SH-SY5Y (cell line): ENCODE measurements at regions not wholly inside any gene's neighbourhood (a gene's known extent, or its start where the extent isn't known, plus 50 kb on each side); places are given as distances from the start of the nearest gene placed in this dataset.

Source experiments
- GATA2 ChIP-seq: IDR thresholded peaks from 2 replicates; pipeline ENCODE4 v1.6.1; 2011; ENCODE audit warnings: mild to moderate bottlenecking, low read depth, low read length
- GATA3 ChIP-seq: IDR thresholded peaks from 2 replicates; pipeline ENCODE4 v1.6.1; 2011; ENCODE audit warnings: low read depth, mild to moderate bottlenecking, low read length, moderate library complexity

DNA sequence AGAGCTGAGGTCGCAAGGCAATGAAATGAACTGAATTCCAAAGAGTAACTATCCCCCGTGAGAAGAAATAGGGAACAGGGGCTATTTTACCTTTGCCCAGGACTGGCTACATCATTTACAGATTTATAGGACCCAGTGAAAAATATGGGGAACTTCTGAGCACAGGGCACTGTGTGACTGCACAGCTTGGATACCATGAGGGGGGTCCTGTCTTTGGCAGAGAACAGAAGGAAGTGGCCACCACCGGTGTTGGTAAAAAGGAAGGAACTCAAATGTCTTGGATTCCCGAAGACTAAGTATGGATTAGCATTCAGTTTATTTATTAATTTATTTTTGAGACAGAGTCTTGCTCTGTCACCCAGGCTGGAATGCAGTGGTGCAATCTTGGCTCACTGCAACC is 119.6 kb downstream of the B3GNT2 start:
- TF ChIP-seq GATA3 (no peak), GATA2 (no peak)
